OCI-LY7 (cell line): ENCODE measurements at regions not wholly inside any gene's neighbourhood (a gene's known extent, or its start where the extent isn't known, plus 50 kb on each side); places are given as distances from the start of the nearest gene placed in this dataset.

Experiments
- BruUV-seq: library from RNA; stranded (reverse); fragments of 400-500 nt; replicated peaks from 2 replicates; lab custom pipeline; 2021; lab: Mats Ljungman, UMichigan
- CTCF ChIA-PET: fragments of 300-600 bp; sonication (Branson Sonifier 250); formaldehyde crosslinking; loops from one replicate; lab custom pipeline; 2022; ENCODE audit warnings: antibody characterized with exemption; ENCODE audit not compliant: unreplicated experiment; lab: Charles Lee
- POLR2A ChIA-PET: fragments of 300-600 bp; sonication (Branson Sonifier 250); formaldehyde crosslinking; loops from one replicate; lab custom pipeline; 2022; ENCODE audit warnings: antibody characterized with exemption; lab: Charles Lee
- DNase-seq: peaks from one replicate; pipeline ENCODE4 v3.0.0-alpha.2; 2015; ENCODE audit warnings: low spot score
- H2AFZ ChIP-seq: fragments of 200-600 bp; sonication (generic), shearing (Covaris generic); 2 replicates; pipeline ENCODE4 v1.6.1; 2014; ENCODE audit warnings: mild to moderate bottlenecking, antibody characterized with exemption, low read length, moderate library complexity
- H3K27ac ChIP-seq: fragments of 200-600 bp; sonication (generic); 2 replicates; pipeline ENCODE4 v1.5.1; 2014; ENCODE audit warnings: mixed run types, low read depth, mild to moderate bottlenecking, moderate library complexity, low read length, inconsistent platforms; ENCODE audit not compliant: poor library complexity, severe bottlenecking
- H3K36me3 ChIP-seq: fragments of 200-600 bp; sonication (generic); 2 replicates; pipeline ENCODE4 v1.6.1; 2014; ENCODE audit warnings: mild to moderate bottlenecking, antibody characterized with exemption, low read length, moderate library complexity, mixed read lengths; ENCODE audit not compliant: insufficient read depth
- H3K4me1 ChIP-seq: fragments of 200-600 bp; sonication (generic); 2 replicates; pipeline ENCODE4 v1.5.1; 2014; ENCODE audit warnings: mild to moderate bottlenecking, low read length; ENCODE audit not compliant: insufficient read depth, poor library complexity, severe bottlenecking
- H3K4me2 ChIP-seq: fragments of 200-600 bp; sonication (generic); 2 replicates; pipeline ENCODE4 v1.6.1; 2014; ENCODE audit warnings: mild to moderate bottlenecking, low read length
- H3K4me3 ChIP-seq: fragments of 200-600 bp; sonication (generic); 2 replicates; pipeline ENCODE4 v1.5.1; 2014; ENCODE audit warnings: mild to moderate bottlenecking, low read depth, low read length; ENCODE audit not compliant: poor library complexity, severe bottlenecking
- H3K79me2 ChIP-seq: fragments of 200-600 bp; sonication (generic); 2 replicates; pipeline ENCODE4 v1.6.1; 2016; ENCODE audit warnings: low read depth, mild to moderate bottlenecking, low read length, moderate library complexity, mixed read lengths; ENCODE audit not compliant: insufficient read depth
- H3K9me2 ChIP-seq: fragments of 200-600 bp; sonication (generic); 2 replicates; pipeline ENCODE4 v1.6.1; 2016; ENCODE audit warnings: mild to moderate bottlenecking, low read length, mixed read lengths; ENCODE audit not compliant: insufficient read depth
- H3K9me3 ChIP-seq: fragments of 200-600 bp; sonication (generic); 2 replicates; pipeline ENCODE4 v1.6.1; 2014; ENCODE audit warnings: mild to moderate bottlenecking, mixed run types, low read length, mixed read lengths
- H4K20me1 ChIP-seq: fragments of 200-600 bp; sonication (generic); 2 replicates; pipeline ENCODE4 v1.6.1; 2014; ENCODE audit warnings: mild to moderate bottlenecking, antibody characterized with exemption, low read length, moderate library complexity, mixed read lengths; ENCODE audit not compliant: insufficient read depth
- CTCF ChIP-seq: fragments of 200-600 bp; sonication (generic); conservative IDR thresholded peaks from 2 replicates; pipeline ENCODE4 v1.5.1; 2014; ENCODE audit warnings: mild to moderate bottlenecking, antibody characterized with exemption, low read length, moderate library complexity, mixed read lengths
- EZH2phosphoT487 ChIP-seq: fragments of 200-600 bp; sonication (generic); IDR thresholded peaks from 2 replicates; pipeline ENCODE4 v1.6.1; 2018; ENCODE audit warnings: low read depth, borderline replicate concordance, mild to moderate bottlenecking, mixed run types, antibody characterized with exemption, low read length, moderate library complexity, mixed read lengths
- intact Hi-C: fragments of 100-400 bp; cut with micrococcal nuclease; formaldehyde crosslinking; loops from one replicate; pipeline ENCODE4 v1.10.0; 2022; ENCODE audit not compliant: unreplicated experiment

GRCh38 chr21:28110716-28111115 lies 882.0 kb downstream of the LTN1 start:
- Histone ChIP-seq H3K4me2 (no peak overlapping the region), H3K27ac (no peak overlapping the region), H3K4me1 (no peaks in the 10 kb centered on the region), H2AFZ (no peak overlapping the region), H4K20me1 (no peaks in the 10 kb centered on the region), H3K79me2 (no peaks in the 10 kb centered on the region), H3K36me3 (no peaks in the 10 kb centered on the region), H3K4me3 (no peak overlapping the region), H3K9me2 (no peaks in the 10 kb centered on the region), H3K9me3 (no peaks in the 10 kb centered on the region)
- ChIA-PET CTCF (no interaction called here), POLR2A (interaction anchor here (1.2 kb wide), 1 partner anchor 22 kb away, joined by 3 read pairs; no protein-coding TSS in a partner anchor)
- intact Hi-C loops: no loop called here
- no TSS peak for BruUV-seq
- no peak for DNase-seq
- TF ChIP-seq CTCF (no peak), EZH2phosphoT487 (no peak)

GRCh38 chr21:28110074-28110473 lies 882.6 kb downstream of the LTN1 start:
- BruUV-seq: no TSS peak
- H3K4me3 ChIP-seq: no peak overlapping the region
- DNase-seq: no peak
- H3K4me2 ChIP-seq: no peak overlapping the region
- no peak overlapping the region for H3K27ac ChIP-seq
- no peaks in the 10 kb centered on the region for H3K9me3 ChIP-seq
- no peaks in the 10 kb centered on the region for H3K36me3 ChIP-seq
- no peak overlapping the region for H2AFZ ChIP-seq
- H3K9me2 ChIP-seq: no peaks in the 10 kb centered on the region
- TF ChIP-seq EZH2phosphoT487 (no peak), CTCF (no peak)
- H4K20me1 ChIP-seq: no peaks in the 10 kb centered on the region
- H3K4me1 ChIP-seq: no peaks in the 10 kb centered on the region
- ChIA-PET CTCF (no interaction called here), POLR2A (no interaction called here)
- no peaks in the 10 kb centered on the region for H3K79me2 ChIP-seq
- intact Hi-C loops: no loop called here

GRCh38 chr21:28106370-28106890 lies 886.2 kb downstream of the LTN1 start:
- H3K9me3 ChIP-seq: no peaks in the 10 kb centered on the region
- TF ChIP-seq EZH2phosphoT487 (no peak), CTCF (no peak)
- H3K9me2 ChIP-seq: no peaks in the 10 kb centered on the region
- H3K27ac ChIP-seq: no peak overlapping the region
- no peaks in the 10 kb centered on the region for H3K4me1 ChIP-seq
- ChIA-PET POLR2A (no interaction called here), CTCF (no interaction called here)
- no peak overlapping the region for H3K4me3 ChIP-seq
- H2AFZ ChIP-seq: no peak overlapping the region
- intact Hi-C loops: no loop called here
- H3K4me2 ChIP-seq: no peak overlapping the region
- DNase-seq: no peak
- H4K20me1 ChIP-seq: no peaks in the 10 kb centered on the region
- no TSS peak for BruUV-seq
- no peaks in the 10 kb centered on the region for H3K79me2 ChIP-seq
- H3K36me3 ChIP-seq: no peaks in the 10 kb centered on the region
